GM23248 (cell line): ENCODE measurements at regions not wholly inside any gene's neighbourhood (a gene's known extent, or its start where the extent isn't known, plus 50 kb on each side); places are given as distances from the start of the nearest gene placed in this dataset.

Source experiments
- DNase-seq: peaks from one replicate; pipeline ENCODE4 v3.0.0-alpha.2; 2015
- H2AFZ ChIP-seq: fragments of 200-600 bp; sonication (generic); 2 replicates; pipeline ENCODE4 v1.6.1; 2016; ENCODE audit warnings: antibody characterized with exemption
- H3F3A ChIP-seq: fragments of 200-600 bp; sonication (generic); 2 replicates; pipeline ENCODE4 v1.6.1; 2016; ENCODE audit warnings: mild to moderate bottlenecking, antibody characterized with exemption, mixed run types; ENCODE audit not compliant: insufficient read depth
- H3K27ac ChIP-seq: fragments of 200-600 bp; sonication (generic); 2 replicates; pipeline ENCODE4 v1.5.1; 2016; ENCODE audit warnings: mild to moderate bottlenecking
- H3K27me3 ChIP-seq: fragments of 200-600 bp; sonication (generic); replicated peaks from 2 replicates; pipeline ENCODE4 v1.6.1; 2016; ENCODE audit warnings: mild to moderate bottlenecking; ENCODE audit not compliant: insufficient read depth
- H3K36me3 ChIP-seq: fragments of 200-600 bp; sonication (generic); 2 replicates; pipeline ENCODE4 v1.6.1; 2016; ENCODE audit warnings: low read depth, mild to moderate bottlenecking
- H3K4me1 ChIP-seq: fragments of 200-600 bp; sonication (generic); 2 replicates; pipeline ENCODE4 v1.6.1; 2016; ENCODE audit warnings: mild to moderate bottlenecking; ENCODE audit not compliant: insufficient read depth
- H3K4me2 ChIP-seq: fragments of 200-600 bp; sonication (generic); one replicate; pipeline ENCODE4 v1.6.1; 2016; ENCODE audit warnings: mild to moderate bottlenecking; ENCODE audit not compliant: unreplicated experiment
- H3K4me3 ChIP-seq: fragments of 200-600 bp; sonication (generic); 2 replicates; pipeline ENCODE4 v1.5.1; 2016; ENCODE audit warnings: mild to moderate bottlenecking
- H3K79me2 ChIP-seq: fragments of 200-600 bp; sonication (generic); 2 replicates; pipeline ENCODE4 v1.6.1; 2016; ENCODE audit warnings: mild to moderate bottlenecking; ENCODE audit not compliant: insufficient read depth
- H3K9ac ChIP-seq: fragments of 200-600 bp; sonication (generic); 2 replicates; pipeline ENCODE4 v1.6.1; 2016; ENCODE audit warnings: mild to moderate bottlenecking
- H3K9me2 ChIP-seq: fragments of 200-600 bp; sonication (generic); 2 replicates; pipeline ENCODE4 v1.6.1; 2016; ENCODE audit warnings: mixed run types, mild to moderate bottlenecking, moderate library complexity; ENCODE audit not compliant: insufficient read depth
- H3K9me3 ChIP-seq: fragments of 200-600 bp; sonication (generic); one replicate; pipeline ENCODE4 v1.6.1; 2017; ENCODE audit warnings: low read depth
- H4K20me1 ChIP-seq: fragments of 200-600 bp; sonication (generic); 2 replicates; pipeline ENCODE4 v1.6.0; 2016; ENCODE audit not compliant: insufficient read depth
- EZH2 ChIP-seq: fragments of 200-600 bp; sonication (generic); IDR thresholded peaks from 2 replicates; pipeline ENCODE4 v1.6.1; 2018; ENCODE audit warnings: antibody characterized with exemption, mild to moderate bottlenecking; ENCODE audit not compliant: insufficient read depth, poor library complexity, severe bottlenecking
- EZH2phosphoT487 ChIP-seq: fragments of 200-600 bp; sonication (generic); IDR thresholded peaks from 2 replicates; pipeline ENCODE4 v1.6.1; 2018; ENCODE audit warnings: antibody characterized with exemption, moderate library complexity, mild to moderate bottlenecking, low read depth; ENCODE audit not compliant: insufficient read depth
- WGBS, 2 experiments: methylation state at CpG; one replicate each; pipeline ENCODE4 v1.1.6; 2015 to 2017; ENCODE audit warnings: low lambda C conversion rate in 2 of 2, low coverage in 1 of 2; ENCODE audit errors: missing lambda C conversion rate in 2 of 2; 5-methylcytosine and 5-hydroxymethylcytosine counted together
- in situ Hi-C: fragments of 300-500 bp; cut with MboI; formaldehyde crosslinking; loops from 2 replicates; pipeline ENCODE4 v1.15.0; 2020

DNA sequence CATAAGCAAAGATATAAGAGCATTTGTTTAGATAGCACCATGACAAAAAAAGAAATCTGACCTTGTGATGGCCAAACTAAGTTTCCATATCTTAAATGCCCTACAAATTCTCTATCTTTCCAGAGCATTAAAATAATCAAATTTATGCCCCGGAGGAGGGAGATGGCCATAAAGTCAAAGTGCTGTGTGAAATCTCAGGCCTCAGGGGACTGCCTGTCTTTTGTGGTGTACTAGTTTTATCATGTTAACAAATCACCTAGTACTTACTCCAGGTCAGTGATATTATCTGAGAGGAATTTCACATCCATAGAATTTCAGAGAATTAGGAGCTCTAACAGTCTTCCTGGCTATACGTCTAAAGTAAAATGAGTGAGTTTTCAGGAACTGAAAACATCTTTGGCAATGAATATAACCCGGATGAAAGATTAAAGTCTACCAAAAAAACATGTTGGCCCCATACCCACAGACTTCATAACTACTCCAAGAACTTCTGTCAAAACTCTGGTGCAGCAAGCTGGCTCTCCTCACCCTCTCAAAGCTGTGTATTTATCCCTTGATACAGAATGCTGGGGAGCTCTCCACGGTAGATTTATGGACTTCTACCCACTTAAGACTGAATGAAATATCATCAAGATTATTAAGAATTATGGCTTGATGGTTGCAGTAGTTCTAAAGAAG lies 682.8 kb downstream of the SORCS1 start:
- TF ChIP-seq EZH2 (no peak), EZH2phosphoT487 (no peak)
- no peak for DNase-seq
- H3K9ac ChIP-seq: no peak overlapping the region
- no peaks in the 10 kb centered on the region for H3K9me2 ChIP-seq
- no peak overlapping the region for H3K4me3 ChIP-seq
- H3K4me2 ChIP-seq: no peak overlapping the region
- 18 to 24% methylated on average over 4 of the region's 4 CpGs for WGBS, 2 experiments
- no peak overlapping the region for H3K27ac ChIP-seq
- H3K27me3 ChIP-seq: no peaks in the 10 kb centered on the region
- no peaks in the 10 kb centered on the region for H3F3A ChIP-seq
- H4K20me1 ChIP-seq: no peaks in the 10 kb centered on the region
- no peaks in the 10 kb centered on the region for H3K4me1 ChIP-seq
- no peaks in the 10 kb centered on the region for H3K36me3 ChIP-seq
- no peak overlapping the region for H2AFZ ChIP-seq
- no peaks in the 10 kb centered on the region for H3K9me3 ChIP-seq
- in situ Hi-C loops: no loop called here
- no peaks in the 10 kb centered on the region for H3K79me2 ChIP-seq

DNA sequence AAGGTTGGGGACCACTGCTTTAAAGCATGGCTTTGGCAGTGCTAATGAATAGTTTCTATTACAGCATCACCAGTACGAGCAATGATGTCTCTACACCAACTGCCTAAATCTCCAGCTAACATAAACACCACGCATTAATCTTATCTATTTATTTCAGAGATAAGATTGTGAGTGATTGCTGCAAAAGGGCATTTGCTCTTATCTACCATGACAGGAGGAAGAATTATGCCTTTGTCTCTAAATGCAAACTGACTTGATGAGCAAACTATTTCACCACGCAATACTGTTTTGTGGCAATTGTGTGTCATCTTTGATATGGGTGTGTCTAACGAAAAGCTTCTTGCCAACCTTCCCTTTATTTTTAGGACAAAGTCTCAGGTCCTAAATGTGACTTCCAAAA lies 684.9 kb downstream of the SORCS1 start:
- in situ Hi-C loops: no loop called here
- Histone ChIP-seq H2AFZ (no peak overlapping the region), H3K79me2 (no peaks in the 10 kb centered on the region), H3K27ac (no peak overlapping the region), H3K27me3 (no peaks in the 10 kb centered on the region), H3K4me2 (no peak overlapping the region), H4K20me1 (no peaks in the 10 kb centered on the region), H3K4me1 (no peaks in the 10 kb centered on the region), H3F3A (no peaks in the 10 kb centered on the region), H3K36me3 (no peaks in the 10 kb centered on the region), H3K9me3 (no peaks in the 10 kb centered on the region), H3K9me2 (no peaks in the 10 kb centered on the region), H3K4me3 (no peak overlapping the region), H3K9ac (no peak overlapping the region)
- WGBS, 2 experiments: 51 to 57% methylated on average over 4 of the region's 4 CpGs
- TF ChIP-seq EZH2phosphoT487 (no peak), EZH2 (no peak)
- no peak for DNase-seq

DNA sequence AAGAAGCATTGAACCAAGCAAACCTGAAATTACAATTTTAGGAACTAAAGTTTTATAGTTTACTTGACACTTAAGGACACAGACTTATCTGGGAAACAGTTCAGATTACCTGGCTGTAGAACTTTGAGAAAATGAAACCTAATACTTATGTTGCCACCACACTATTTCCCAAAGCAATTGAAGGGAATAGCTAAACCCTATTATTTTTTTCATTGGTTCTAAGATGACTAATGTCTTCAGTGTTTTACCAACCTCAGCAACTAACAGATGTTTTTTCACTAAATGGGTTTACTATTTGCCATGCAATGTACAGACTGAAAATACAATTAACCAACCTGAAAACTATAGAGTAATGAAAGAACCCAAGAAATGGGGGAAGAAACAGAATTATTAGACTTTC lies 689.6 kb downstream of the SORCS1 start:
- in situ Hi-C loops: no loop called here
- TF ChIP-seq EZH2 (no peak), EZH2phosphoT487 (no peak)

DNA sequence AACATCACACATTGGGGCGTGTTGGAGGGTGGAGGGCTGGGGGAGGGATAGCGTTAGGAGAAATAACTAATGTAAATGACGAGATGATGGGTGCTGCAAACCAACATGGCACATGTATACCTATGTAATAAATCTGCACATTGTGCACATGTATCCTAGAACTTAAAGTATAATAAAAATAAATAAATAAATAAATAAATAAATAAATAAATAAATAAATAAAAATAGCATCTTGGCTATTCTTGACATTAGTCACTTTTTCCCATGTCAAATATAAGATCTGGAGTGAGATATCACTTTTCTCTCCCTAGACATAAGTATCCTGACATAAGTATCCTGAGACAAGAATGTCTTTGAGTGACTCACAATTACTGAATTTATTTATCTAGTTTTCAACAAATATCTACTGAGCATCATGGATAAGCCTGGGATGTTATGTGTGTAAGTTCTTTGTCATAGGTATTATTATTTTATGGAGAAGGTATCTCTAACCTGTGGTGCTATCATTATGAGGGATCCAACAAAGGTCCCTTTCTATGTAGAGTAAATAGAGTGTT lies 691.3 kb downstream of the SORCS1 start:
- DNase-seq: no peak
- Histone ChIP-seq H3K9ac (no peak overlapping the region), H3K27me3 (no peaks in the 10 kb centered on the region), H3K4me2 (no peak overlapping the region), H3K79me2 (no peaks in the 10 kb centered on the region), H3K36me3 (no peaks in the 10 kb centered on the region), H3K9me3 (no peaks in the 10 kb centered on the region), H2AFZ (no peak overlapping the region), H3K4me3 (no peak overlapping the region), H3K27ac (no peak overlapping the region), H3K4me1 (no peaks in the 10 kb centered on the region), H3F3A (no peaks in the 10 kb centered on the region), H3K9me2 (no peaks in the 10 kb centered on the region), H4K20me1 (no peaks in the 10 kb centered on the region)
- WGBS, 2 experiments: 38 to 51% methylated on average over 3 of the region's 3 CpGs
- in situ Hi-C loops: no loop called here
- no peak for TF ChIP-seq EZH2
- no peak for TF ChIP-seq EZH2phosphoT487

More for the DNA sequence above, 689.6 kb downstream of the SORCS1 start:
- Histone ChIP-seq H3K9ac (no peak overlapping the region), H3K4me1 (no peaks in the 10 kb centered on the region), H3K27me3 (no peaks in the 10 kb centered on the region), H3K9me2 (no peaks in the 10 kb centered on the region), H3K27ac (no peak overlapping the region), H3K36me3 (no peaks in the 10 kb centered on the region), H4K20me1 (no peaks in the 10 kb centered on the region), H3K79me2 (no peaks in the 10 kb centered on the region), H3K4me3 (no peak overlapping the region), H3F3A (no peaks in the 10 kb centered on the region), H2AFZ (no peak overlapping the region), H3K9me3 (no peaks in the 10 kb centered on the region), H3K4me2 (no peak overlapping the region)
- DNase-seq: peak; percentile 8

DNA sequence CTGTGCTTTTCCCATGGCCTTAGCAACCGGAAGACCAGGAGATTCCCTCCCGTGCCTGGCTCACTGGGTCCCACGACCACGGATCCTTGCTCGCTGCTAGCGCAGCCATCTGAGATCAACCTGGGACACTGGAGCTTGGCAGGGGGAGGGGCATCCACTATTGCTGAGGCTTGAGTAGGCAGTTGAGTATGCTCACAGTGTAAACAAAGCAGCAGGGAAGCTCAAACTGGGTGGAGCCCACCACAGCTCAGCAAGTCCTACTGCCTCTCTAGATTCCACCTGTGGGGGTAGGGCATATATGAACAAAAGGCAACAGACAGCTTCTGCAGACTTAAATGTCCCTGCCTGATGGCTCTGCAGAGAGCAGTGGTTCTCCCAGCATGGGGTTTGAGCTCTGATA lies 697.0 kb downstream of the SORCS1 start:
- TF ChIP-seq EZH2 (no peak), EZH2phosphoT487 (no peak)
- no peaks in the 10 kb centered on the region for H3K79me2 ChIP-seq
- H3K36me3 ChIP-seq: no peaks in the 10 kb centered on the region
- no peak overlapping the region for H3K9ac ChIP-seq
- in situ Hi-C loops: no loop called here
- no peaks in the 10 kb centered on the region for H3K27me3 ChIP-seq
- 63 to 75% methylated on average over 6 of the region's 6 CpGs for WGBS, 2 experiments
- H3K27ac ChIP-seq: no peak overlapping the region
- H3K4me2 ChIP-seq: no peak overlapping the region
- no peaks in the 10 kb centered on the region for H3F3A ChIP-seq
- no peak overlapping the region for H3K4me3 ChIP-seq
- H4K20me1 ChIP-seq: no peaks in the 10 kb centered on the region
- DNase-seq: no peak
- H3K9me3 ChIP-seq: no peaks in the 10 kb centered on the region
- no peak overlapping the region for H2AFZ ChIP-seq
- H3K4me1 ChIP-seq: no peaks in the 10 kb centered on the region
- H3K9me2 ChIP-seq: no peaks in the 10 kb centered on the region
